HG03025 (cell line): ENCODE measurements at regions not wholly inside any gene's neighbourhood (a gene's known extent, or its start where the extent isn't known, plus 50 kb on each side); places are given as distances from the start of the nearest gene placed in this dataset.

ENCODE experiments used
- ATAC-seq: cut with Tn5 transposase; IDR thresholded peaks from one replicate; pipeline ENCODE4 v1.9.1; 2021; ENCODE audit warnings: mild to moderate bottlenecking, moderate library complexity; ENCODE audit not compliant: unreplicated experiment, low FRiP score

GRCh38 chr6:169048865-169049205 is 204.8 kb downstream of the THBS2 start:
- ATAC-seq = no peak

DNA sequence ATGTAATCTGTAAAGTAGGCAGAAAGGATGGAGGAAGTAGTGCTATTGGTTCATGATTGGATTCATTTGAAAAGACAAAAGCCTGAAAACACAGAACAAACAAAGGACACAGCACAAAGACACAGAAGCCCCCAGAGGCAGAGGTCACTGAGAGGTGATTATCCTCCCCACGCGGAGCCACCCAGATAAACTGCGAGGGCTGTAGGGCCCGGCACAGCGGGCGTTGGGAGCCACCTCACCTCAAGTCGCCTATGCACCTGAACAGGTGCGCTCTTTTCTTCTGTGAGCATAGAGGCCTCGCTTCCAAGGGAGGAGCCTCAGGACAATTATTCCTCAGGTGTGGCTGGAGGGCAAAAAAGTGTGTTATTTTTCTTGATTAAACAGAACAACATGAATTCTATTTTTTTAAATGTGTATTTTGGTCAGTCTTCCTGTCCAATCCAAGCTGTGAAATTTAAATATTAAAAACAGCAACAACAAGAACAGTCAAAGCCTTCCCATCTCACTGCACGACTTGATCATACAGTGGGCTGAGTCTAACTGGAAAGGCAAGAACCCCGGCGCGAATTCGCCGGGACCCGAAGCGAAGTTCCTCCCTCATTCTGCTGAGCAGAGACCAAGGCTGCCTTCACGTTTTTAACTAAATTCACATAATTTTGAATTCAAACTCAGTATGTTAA is 205.3 kb downstream of the THBS2 start:
- no peak for ATAC-seq

DNA sequence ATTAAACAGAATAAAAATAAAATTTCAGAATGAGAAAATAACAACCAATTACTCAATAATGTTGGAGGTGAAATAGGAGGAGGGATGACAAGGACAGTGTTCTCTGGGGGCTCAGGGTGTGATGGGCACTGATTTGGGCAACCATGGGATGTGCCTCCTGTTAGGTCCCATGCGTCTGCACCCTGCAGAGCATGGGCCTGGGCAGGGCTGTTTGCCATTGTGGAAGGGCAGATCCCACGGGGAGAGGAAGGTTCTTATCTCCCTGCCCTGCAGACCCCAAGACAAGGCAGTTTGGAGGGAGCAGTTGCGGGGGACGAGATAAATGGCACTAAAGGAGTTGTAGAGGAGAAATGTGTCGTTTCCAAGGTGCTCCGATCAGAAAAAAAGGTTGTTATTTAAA is 206.3 kb downstream of the THBS2 start:
- ATAC-seq = no peak

DNA sequence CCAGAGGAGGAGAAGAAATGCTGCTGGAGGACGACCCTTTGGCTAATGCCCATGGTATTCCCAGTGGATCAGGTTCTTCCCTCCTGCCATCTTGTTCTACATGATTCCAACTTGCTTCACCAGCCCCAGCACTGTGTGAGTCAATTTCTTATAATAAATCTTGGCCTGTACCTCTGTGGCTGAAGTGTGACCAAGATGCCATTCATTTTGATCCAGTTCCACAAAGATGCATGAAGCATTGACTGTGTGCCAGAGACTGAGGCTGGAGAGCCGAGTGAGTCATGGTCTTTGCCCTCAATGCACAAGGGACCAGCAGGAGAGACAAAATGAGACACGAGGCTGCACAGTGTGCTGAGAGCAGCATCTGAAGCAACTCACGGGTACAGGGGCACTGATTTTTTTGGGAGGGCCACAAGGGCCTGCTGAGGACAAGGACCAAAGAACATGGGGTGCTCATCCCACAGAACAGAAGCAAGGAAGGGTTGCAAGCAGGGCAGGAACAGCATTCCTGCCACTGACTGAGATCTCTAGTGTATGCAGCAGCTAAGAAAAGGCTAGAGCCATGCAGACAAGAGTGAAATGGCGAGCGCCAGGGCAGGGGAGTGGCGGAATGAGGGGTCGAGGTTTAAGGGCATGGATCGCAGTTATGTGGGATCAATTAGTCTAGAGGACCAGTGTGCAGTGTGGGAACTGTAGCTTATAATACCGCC is 207.0 kb downstream of the THBS2 start:
- ATAC-seq = no peak

- no peak for ATAC-seq
Observed at GRCh38 chr6:169046021-169046420, 207.6 kb downstream of the THBS2 start.

DNA sequence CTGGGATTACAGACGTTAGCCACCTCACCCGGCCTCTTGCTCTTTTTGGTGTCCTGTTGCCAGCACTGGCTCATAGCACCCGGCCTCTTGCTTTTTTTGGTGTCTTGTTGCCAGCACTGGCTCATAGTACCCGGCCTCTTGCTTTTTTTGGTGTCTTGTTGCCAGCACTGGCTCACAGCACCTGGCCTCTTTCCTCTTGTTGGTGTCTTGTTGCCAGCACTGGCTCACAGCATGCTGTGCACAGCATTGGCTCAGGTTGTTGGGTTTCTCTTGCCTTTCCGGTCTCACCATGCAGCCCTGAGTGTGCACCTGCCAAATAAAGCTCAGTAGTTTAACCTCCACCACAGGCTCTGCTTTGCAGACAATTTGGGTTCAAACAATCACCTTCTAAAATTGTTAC is 208.2 kb downstream of the THBS2 start:
- ATAC-seq = no peak

DNA sequence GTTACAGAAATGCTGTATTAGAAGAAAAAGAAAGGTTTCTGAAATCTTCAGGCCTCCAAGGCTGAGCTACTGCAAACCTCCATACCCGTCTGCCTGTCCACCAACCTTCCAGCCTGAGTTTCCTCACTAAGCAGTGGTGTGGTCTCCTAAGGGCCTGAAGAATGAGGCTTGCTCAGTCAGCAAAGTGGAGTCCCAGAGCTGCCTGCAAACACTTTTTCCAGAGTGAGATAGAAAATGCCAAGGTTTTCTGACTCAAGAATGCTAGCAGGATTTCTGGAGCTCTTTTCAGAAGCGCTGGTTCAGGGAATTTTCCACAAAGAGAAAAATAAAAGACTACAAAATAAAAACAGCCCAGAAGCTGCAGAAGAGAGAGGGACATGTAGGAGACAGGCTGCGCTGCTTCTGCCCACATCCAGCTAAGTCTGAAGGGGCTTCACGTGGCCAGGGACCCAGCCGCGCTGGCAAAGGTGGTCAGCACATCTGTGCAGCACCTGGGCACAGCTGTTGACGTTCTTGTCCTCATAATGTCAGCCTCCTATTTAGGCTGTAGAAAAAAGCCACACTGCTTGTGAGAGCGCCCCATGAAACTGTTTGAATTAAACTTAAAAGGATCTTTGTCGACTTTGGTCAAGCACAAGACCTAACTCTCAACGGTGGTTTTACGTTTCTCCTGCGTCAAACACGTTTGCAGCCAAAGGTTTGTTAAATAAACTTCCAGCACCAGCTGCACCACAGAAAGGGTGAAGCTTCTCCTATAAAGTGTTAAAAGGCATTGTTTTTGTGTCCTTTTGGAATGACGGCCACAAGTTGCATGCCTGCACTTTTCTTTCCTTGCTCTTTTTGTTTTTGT is 209.0 kb downstream of the THBS2 start:
- no peak for ATAC-seq

- no peak for ATAC-seq
Observed at GRCh38 chr6:169042061-169042460, 211.6 kb downstream of the THBS2 start.

- ATAC-seq = no peak
Observed at GRCh38 chr6:169041078-169041477, 212.6 kb downstream of the THBS2 start.

GRCh38 chr6:169038691-169039090 is 215.0 kb downstream of the THBS2 start:
- ATAC-seq = no peak

DNA sequence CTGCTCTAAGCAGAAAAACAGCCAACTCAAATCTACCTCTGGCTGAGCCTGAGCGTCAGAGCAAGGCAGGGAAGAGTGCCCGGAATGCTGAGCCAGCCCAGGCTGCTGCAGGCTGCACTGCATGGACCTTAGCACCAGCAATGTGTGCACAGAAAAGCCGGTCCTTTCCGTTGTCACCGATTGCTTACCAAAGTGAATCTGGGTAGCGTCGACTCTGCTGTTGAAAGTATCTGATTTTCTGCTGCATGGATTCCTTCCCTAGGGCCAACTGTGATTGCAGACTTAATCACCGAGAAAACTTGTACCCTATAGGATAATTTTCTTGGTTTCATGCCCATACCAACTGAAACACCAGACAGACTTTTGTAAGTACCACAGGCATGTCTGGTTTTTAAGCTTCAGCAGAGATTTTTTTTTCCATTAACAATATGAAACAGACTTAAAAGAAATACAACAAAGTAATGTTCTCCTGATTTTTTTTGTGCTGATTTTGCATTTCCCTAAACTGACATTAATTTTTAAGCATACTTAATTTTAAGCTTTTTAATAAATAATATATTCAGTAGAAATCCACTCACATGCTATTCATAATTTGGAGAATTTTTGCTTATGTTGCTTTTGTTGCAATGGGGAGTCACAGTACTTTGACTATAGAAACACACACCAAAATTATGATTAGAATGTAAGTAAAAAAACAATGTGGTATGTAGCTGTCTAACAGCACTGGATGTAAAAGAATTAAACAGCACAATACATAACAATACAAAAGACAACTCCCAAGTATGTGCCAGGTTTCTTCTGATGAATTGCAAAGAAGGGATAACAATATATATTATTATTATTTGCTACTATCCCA is 218.0 kb downstream of the THBS2 start:
- no peak for ATAC-seq

GRCh38 chr6:169034516-169035167 is 219.0 kb downstream of the THBS2 start:
- ATAC-seq = no peak

DNA sequence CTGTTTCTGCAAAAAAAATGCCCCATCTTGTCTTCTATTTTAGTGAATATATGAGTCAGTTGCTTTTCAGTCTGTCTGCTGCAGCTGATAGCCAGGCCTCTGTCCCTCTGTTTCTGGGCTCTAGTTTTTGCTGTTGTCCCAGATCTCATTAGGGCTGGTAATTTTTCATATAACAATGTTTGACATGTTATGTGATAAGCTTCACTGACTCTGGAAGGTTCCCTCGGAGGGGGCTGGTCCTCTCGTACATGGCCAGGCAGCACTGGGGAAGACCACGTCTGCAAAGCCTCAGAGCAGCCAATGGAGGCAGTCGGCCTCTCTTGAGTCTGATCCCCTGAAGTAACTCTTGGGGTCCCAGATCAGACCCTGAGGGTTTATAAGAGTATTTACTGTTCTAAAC is 223.8 kb downstream of the THBS2 start:
- no peak for ATAC-seq

GRCh38 chr6:169028343-169028742 is 225.3 kb downstream of the THBS2 start:
- no peak for ATAC-seq

DNA sequence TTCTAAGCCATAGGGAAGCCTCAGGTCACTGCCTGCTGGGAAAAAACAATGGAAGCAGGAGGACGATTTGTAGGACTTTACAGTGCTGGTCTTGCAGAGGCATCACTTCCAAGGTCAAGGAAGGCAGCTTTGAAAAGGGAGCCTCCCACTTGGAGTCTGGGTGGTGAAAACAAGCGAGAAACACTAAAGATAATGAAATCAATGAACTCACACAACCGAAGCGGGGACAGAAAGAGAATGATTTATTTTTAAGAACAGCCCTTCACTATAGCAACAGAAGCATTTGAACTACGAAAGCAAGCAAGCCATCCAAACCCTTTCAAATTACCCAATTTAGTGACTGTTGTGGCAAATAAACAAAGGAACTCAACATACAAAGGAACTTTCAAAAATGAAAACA is 227.5 kb downstream of the THBS2 start:
- no peak for ATAC-seq

GRCh38 chr6:169024047-169024660 is 229.5 kb downstream of the THBS2 start:
- no peak for ATAC-seq

GRCh38 chr6:169023161-169023874 is 230.3 kb downstream of the THBS2 start:
- no peak for ATAC-seq

DNA sequence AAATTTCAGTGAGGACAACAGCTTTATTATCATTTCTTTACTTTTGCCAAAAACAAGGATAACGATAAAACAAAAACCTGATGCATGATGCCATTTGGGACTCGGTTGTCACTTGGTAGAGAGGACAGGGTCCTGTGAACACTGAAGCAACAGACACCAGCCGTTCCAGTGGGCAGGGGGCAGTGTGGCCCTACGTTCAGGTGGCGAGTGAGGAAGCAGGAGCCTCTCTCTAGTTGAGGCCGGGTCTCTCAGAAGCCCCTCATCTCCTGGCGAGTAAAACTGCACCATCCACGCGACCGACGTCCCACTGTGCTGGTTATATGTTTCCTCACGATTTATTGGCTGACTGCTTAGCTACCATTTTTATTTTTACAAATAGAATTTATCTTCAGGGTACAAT is 231.6 kb downstream of the THBS2 start:
- ATAC-seq = no peak

GRCh38 chr6:169020821-169021220 is 232.8 kb downstream of the THBS2 start:
- no peak for ATAC-seq
